Lower leg skin (tissue), 4 donors: ENCODE measurements at regions not wholly inside any gene's neighbourhood (a gene's known extent, or its start where the extent isn't known, plus 50 kb on each side); places are given as distances from the start of the nearest gene placed in this dataset.
A peak's percentile ranks its signal among the peaks of the same experiment; 100 is the strongest.

Experiments
- DNase-seq, 2 donors: peaks; one replicate each; pipeline ENCODE4 v3.0.0-alpha.2; 2019; ENCODE audit warnings: low spot score in 2 of 2
- H3K4me3 ChIP-seq: fragments of 200-600 bp; sonication (generic); 2 replicates; pipeline ENCODE4 v1.5.1; 2017; ENCODE audit warnings: mild to moderate bottlenecking, low read depth; ENCODE audit not compliant: poor library complexity, severe bottlenecking
- CTCF ChIP-seq, 3 donors: fragments of 450-650 bp; IDR thresholded peaks; one replicate each; pipeline ENCODE4 v1.5.1; 2016; ENCODE audit warnings: antibody characterized with exemption in 3 of 3, mild to moderate bottlenecking in 3 of 3, moderate library complexity in 2 of 3
- POLR2A ChIP-seq, 2 donors: fragments of 450-650 bp; IDR thresholded peaks; one replicate each; pipeline ENCODE4 v1.6.1; 2016 to 2017; ENCODE audit warnings: antibody characterized with exemption in 2 of 2, mild to moderate bottlenecking in 1 of 2, moderate library complexity in 1 of 2
- WGBS, 2 donors: methylation state at CpG; one replicate each; pipeline ENCODE4 v1.1.5; 2018; 5-methylcytosine and 5-hydroxymethylcytosine counted together
- intact Hi-C: fragments of 100-400 bp; cut with DNase I; formaldehyde crosslinking; loops from one replicate; pipeline ENCODE4 v1.15.0; 2023; ENCODE audit warnings: low total_unique reads

- DNase-seq = no peak
- WGBS, 2 donors = 96 to 100% methylated on average over 2 of the region's 2 CpGs
- no peak overlapping the region for H3K4me3 ChIP-seq
- intact Hi-C loops = no loop called here
- TF ChIP-seq POLR2A (IDR thresholded peaks at IDR 0.05) (no peak), CTCF (IDR thresholded peaks at IDR 0.05) (no peak)
Measured at GRCh38 chr6:165042912-165043311, 266.5 kb downstream of the C6orf118 start.

GRCh38 chr6:165040440-165040839 lies 269.0 kb downstream of the C6orf118 start:
- TF ChIP-seq CTCF (IDR thresholded peaks at IDR 0.05) (no peak), POLR2A (IDR thresholded peaks at IDR 0.05) (no peak)
- intact Hi-C loops = no loop called here

GRCh38 chr6:165034271-165034741 lies 275.1 kb downstream of the C6orf118 start:
- intact Hi-C loops = no loop called here
- 54 to 62% methylated on average over 4 of the region's 4 CpGs for WGBS, 2 donors
- TF ChIP-seq CTCF (IDR thresholded peaks at IDR 0.05) (no peak), POLR2A (IDR thresholded peaks at IDR 0.05) (no peak)
- H3K4me3 ChIP-seq = no peak overlapping the region
- peak in 1 of 2 donors; percentile 28 for DNase-seq

More at GRCh38 chr6:165040440-165040839, 269.0 kb downstream of the C6orf118 start:
- DNase-seq = no peak
- no peak overlapping the region for H3K4me3 ChIP-seq
- 38 to 44% methylated on average over 1 of the region's 1 CpG for WGBS, 2 donors

DNA sequence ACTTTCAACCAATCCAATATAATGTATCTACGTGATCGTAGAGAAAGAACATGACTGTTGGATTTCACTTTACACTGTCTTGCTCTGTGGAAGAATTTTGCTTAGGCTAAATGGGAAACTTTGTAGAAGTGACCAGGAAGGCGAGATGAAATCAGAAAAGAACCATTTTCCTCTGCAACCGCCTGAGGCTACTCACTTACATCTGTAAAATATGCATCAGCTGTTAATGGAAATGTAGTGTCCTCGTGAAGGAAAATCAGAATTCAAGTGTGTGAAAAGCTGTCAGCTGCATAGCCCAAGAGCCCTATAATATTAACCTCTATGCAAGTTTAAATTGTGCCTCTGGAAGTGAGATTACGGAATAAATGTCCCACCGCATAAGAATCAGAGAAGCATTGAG lies 277.9 kb downstream of the C6orf118 start:
- DNase-seq = no peak
- no peak for TF ChIP-seq POLR2A (IDR thresholded peaks at IDR 0.05)
- no peak for TF ChIP-seq CTCF (IDR thresholded peaks at IDR 0.05)
- intact Hi-C loops = no loop called here
- no peak overlapping the region for H3K4me3 ChIP-seq
- 41 to 43% methylated on average over 7 of the region's 7 CpGs for WGBS, 2 donors

- DNase-seq = peak in 1 of 2 donors; percentile 37
- no peak overlapping the region for H3K4me3 ChIP-seq
- no peak for TF ChIP-seq POLR2A (IDR thresholded peaks at IDR 0.05)
- no peak for TF ChIP-seq CTCF (IDR thresholded peaks at IDR 0.05)
- intact Hi-C loops = no loop called here
- WGBS, 2 donors = 40 to 43% methylated on average over 1 of the region's 1 CpG
Measured at GRCh38 chr6:165025040-165025439, 284.4 kb downstream of the C6orf118 start.

- DNase-seq = no peak
- H3K4me3 ChIP-seq = no peak overlapping the region
- WGBS, 2 donors = 76 to 78% methylated on average over 2 of the region's 2 CpGs
- intact Hi-C loops = no loop called here
- TF ChIP-seq CTCF (IDR thresholded peaks at IDR 0.05) = no peak
- no peak for TF ChIP-seq POLR2A (IDR thresholded peaks at IDR 0.05)
Measured at GRCh38 chr6:165019681-165020080, 289.7 kb downstream of the C6orf118 start.
